ENCODE measurements at regions not wholly inside any gene's neighbourhood (a gene's known extent, or its start where the extent isn't known, plus 50 kb on each side); places are given as distances from the start of the nearest gene placed in this dataset.

DNA sequence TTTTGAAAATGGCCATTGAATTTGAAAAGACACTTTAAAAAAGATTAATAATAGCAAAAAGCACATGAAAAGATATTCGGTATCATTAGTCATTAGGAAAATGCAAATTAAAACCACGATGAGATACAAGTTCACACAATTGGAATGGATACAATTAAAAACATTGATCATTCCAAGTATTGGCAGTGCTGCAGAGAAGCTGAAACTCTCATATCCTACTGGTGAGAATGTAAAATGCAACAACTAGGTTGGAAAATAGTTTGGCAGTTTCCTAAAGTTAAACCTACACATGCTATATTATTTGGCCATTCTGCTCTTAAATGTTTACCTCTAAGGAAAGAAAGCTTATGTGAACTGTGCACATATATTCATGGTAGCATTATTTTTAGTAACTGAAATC lies 838.7 kb upstream of the PRMT6 start:
- H3K4me1 ChIP-seq (ENCODE audit: control insufficient read depth in 2 of 2, insufficient read depth in 2 of 2, low read length in 2 of 2) = no peaks in the 10 kb centered on the region
- WGBS (ENCODE audit: insufficient coverage) = no CpG with 5 or more reads among the region's 2 CpGs
- no peak overlapping the region for H3K4me3 Mint-ChIP-seq
- no peaks in the 10 kb centered on the region for H3K27me3 Mint-ChIP-seq
- H3K9me3 ChIP-seq (ENCODE audit: control extremely low read depth in 1 of 3, control insufficient read depth in 2 of 3, insufficient read depth in 1 of 3, low read length in 2 of 3) = no peaks in the 10 kb centered on the region
- H3K9ac ChIP-seq (ENCODE audit: low read length) = no peak overlapping the region
- H4K20me1 ChIP-seq (ENCODE audit: control insufficient read depth, insufficient read depth, low read length, poor library complexity, severe bottlenecking) = no peaks in the 10 kb centered on the region
- H3K4me2 ChIP-seq (replicated peaks; ENCODE audit: low read depth, low read length, poor library complexity, severe bottlenecking) = no peak overlapping the region
- no peaks in the 10 kb centered on the region for H3K4me1 Mint-ChIP-seq
- H3K36me3 ChIP-seq (replicated peaks in 1 of 2; ENCODE audit: control extremely low read depth in 1 of 2, control insufficient read depth in 1 of 2, extremely low read depth in 1 of 2, insufficient read depth in 2 of 2, low read length in 1 of 2) = no peaks in the 10 kb centered on the region
- CTCF ChIA-PET = no interaction called here
- intact Hi-C loops (cut with micrococcal nuclease) = no loop called here
- no peak for TF ChIP-seq EZH2 (IDR thresholded peaks at IDR 0.05; ENCODE audit: borderline replicate concordance, insufficient read depth, low read depth, low read length, poor library complexity, severe bottlenecking)
- TF ChIP-seq, protein P1, sequence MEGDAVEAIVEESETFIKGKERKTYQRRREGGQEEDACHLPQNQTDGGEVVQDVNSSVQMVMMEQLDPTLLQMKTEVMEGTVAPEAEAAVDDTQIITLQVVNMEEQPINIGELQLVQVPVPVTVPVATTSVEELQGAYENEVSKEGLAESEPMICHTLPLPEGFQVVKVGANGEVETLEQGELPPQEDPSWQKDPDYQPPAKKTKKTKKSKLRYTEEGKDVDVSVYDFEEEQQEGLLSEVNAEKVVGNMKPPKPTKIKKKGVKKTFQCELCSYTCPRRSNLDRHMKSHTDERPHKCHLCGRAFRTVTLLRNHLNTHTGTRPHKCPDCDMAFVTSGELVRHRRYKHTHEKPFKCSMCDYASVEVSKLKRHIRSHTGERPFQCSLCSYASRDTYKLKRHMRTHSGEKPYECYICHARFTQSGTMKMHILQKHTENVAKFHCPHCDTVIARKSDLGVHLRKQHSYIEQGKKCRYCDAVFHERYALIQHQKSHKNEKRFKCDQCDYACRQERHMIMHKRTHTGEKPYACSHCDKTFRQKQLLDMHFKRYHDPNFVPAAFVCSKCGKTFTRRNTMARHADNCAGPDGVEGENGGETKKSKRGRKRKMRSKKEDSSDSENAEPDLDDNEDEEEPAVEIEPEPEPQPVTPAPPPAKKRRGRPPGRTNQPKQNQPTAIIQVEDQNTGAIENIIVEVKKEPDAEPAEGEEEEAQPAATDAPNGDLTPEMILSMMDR (IDR thresholded peaks at IDR 0.05) = no peak
- ATAC-seq (ENCODE audit: low read depth) = no peak
- no peaks in the 10 kb centered on the region for H3K9me3 Mint-ChIP-seq (ENCODE audit: insufficient read depth)
- H3K4me3 ChIP-seq (ENCODE audit: control extremely low read depth in 1 of 5, extremely low read depth in 1 of 5, insufficient read depth in 1 of 5, low read depth in 2 of 5, low read length in 4 of 5) = no peak overlapping the region
- no peak overlapping the region for H2AFZ ChIP-seq (ENCODE audit: insufficient read depth, low read depth, low read length, poor library complexity, severe bottlenecking)
- no peak for DNase-seq
- no peaks in the 10 kb centered on the region for H3K27me3 ChIP-seq (replicated peaks in 1 of 4; ENCODE audit: control extremely low read depth in 1 of 4, control insufficient read depth in 3 of 4, insufficient read depth in 4 of 4, low read length in 3 of 4)
- POLR2A ChIA-PET = no interaction called here
- no peak overlapping the region for H3K27ac Mint-ChIP-seq
- no peaks in the 10 kb centered on the region for H3K79me2 ChIP-seq (ENCODE audit: control insufficient read depth, insufficient read depth, low read length)
- H3K27ac ChIP-seq (ENCODE audit: low read length in 2 of 2) = no peak overlapping the region

DNA sequence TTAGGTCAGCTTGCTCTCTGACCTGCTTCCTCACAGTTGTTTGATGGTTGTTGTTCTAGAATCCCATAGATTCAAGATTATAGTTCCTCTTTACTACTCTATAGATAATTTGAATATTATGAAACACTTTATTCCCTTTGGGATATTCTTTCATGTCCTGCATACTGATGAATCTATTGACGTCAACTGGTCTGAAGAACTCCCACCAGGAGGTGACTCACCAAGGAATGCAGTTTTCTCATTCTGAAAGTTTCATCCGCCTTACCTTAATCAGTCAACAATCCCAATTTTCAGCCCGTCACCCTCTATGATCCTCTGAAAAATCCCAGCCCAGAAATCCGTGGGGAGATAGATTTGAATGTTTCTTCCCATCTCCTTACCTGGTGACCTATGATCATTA lies 834.1 kb upstream of the PRMT6 start:
- H3K9me3 Mint-ChIP-seq (ENCODE audit: insufficient read depth) = no peaks in the 10 kb centered on the region
- POLR2A ChIA-PET = no interaction called here
- H3K27me3 ChIP-seq (replicated peaks in 1 of 4; ENCODE audit: control extremely low read depth in 1 of 4, control insufficient read depth in 3 of 4, insufficient read depth in 4 of 4, low read length in 3 of 4) = no peaks in the 10 kb centered on the region
- no peak for ATAC-seq (ENCODE audit: low read depth)
- H3K9me3 ChIP-seq (ENCODE audit: control extremely low read depth in 1 of 3, control insufficient read depth in 2 of 3, insufficient read depth in 1 of 3, low read length in 2 of 3) = no peaks in the 10 kb centered on the region
- no peak overlapping the region for H2AFZ ChIP-seq (ENCODE audit: insufficient read depth, low read depth, low read length, poor library complexity, severe bottlenecking)
- H3K9ac ChIP-seq (ENCODE audit: low read length) = no peak overlapping the region
- H3K27ac ChIP-seq (ENCODE audit: low read length in 2 of 2) = no peak overlapping the region
- H3K4me2 ChIP-seq (replicated peaks; ENCODE audit: low read depth, low read length, poor library complexity, severe bottlenecking) = no peak overlapping the region
- intact Hi-C loops (cut with micrococcal nuclease) = no loop called here
- no peaks in the 10 kb centered on the region for H3K4me1 ChIP-seq (ENCODE audit: control insufficient read depth in 2 of 2, insufficient read depth in 2 of 2, low read length in 2 of 2)
- H3K4me3 ChIP-seq (ENCODE audit: control extremely low read depth in 1 of 5, extremely low read depth in 1 of 5, insufficient read depth in 1 of 5, low read depth in 2 of 5, low read length in 4 of 5) = no peak overlapping the region
- H3K4me1 Mint-ChIP-seq = no peaks in the 10 kb centered on the region
- DNase-seq = no peak
- 83% methylated on average over 1 of the region's 4 CpGs for WGBS (ENCODE audit: insufficient coverage)
- no peaks in the 10 kb centered on the region for H4K20me1 ChIP-seq (ENCODE audit: control insufficient read depth, insufficient read depth, low read length, poor library complexity, severe bottlenecking)
- TF ChIP-seq EZH2 (IDR thresholded peaks at IDR 0.05; ENCODE audit: borderline replicate concordance, insufficient read depth, low read depth, low read length, poor library complexity, severe bottlenecking) = no peak
- TF ChIP-seq, protein P1 (IDR thresholded peaks at IDR 0.05) = no peak
- no peaks in the 10 kb centered on the region for H3K27me3 Mint-ChIP-seq
- no peaks in the 10 kb centered on the region for H3K79me2 ChIP-seq (ENCODE audit: control insufficient read depth, insufficient read depth, low read length)
- no peak overlapping the region for H3K27ac Mint-ChIP-seq
- H3K4me3 Mint-ChIP-seq = no peak overlapping the region
- CTCF ChIA-PET = no interaction called here
- no peaks in the 10 kb centered on the region for H3K36me3 ChIP-seq (replicated peaks in 1 of 2; ENCODE audit: control extremely low read depth in 1 of 2, control insufficient read depth in 1 of 2, extremely low read depth in 1 of 2, insufficient read depth in 2 of 2, low read length in 1 of 2)
